Suprapubic skin (tissue), 4 donors: ENCODE measurements at regions not wholly inside any gene's neighbourhood (a gene's known extent, or its start where the extent isn't known, plus 50 kb on each side); places are given as distances from the start of the nearest gene placed in this dataset.

Experiments used
- DNase-seq, 2 donors: peaks; one replicate each; pipeline ENCODE4 v3.0.0-alpha.2; 2019; ENCODE audit warnings: low spot score in 2 of 2
- H3K27ac ChIP-seq: fragments of 200-600 bp; sonication (generic); one replicate; pipeline ENCODE4 v1.5.1; 2019
- H3K27me3 ChIP-seq: fragments of 200-600 bp; sonication (generic); one replicate; pipeline ENCODE4 v1.5.1; 2019
- H3K36me3 ChIP-seq: fragments of 200-600 bp; sonication (generic); one replicate; pipeline ENCODE4 v1.5.1; 2019
- H3K4me1 ChIP-seq: fragments of 200-600 bp; sonication (generic); one replicate; pipeline ENCODE4 v1.5.1; 2019
- H3K4me3 ChIP-seq: fragments of 200-600 bp; sonication (generic); one replicate; pipeline ENCODE4 v1.5.1; 2019; ENCODE audit warnings: mild to moderate bottlenecking
- H3K9me3 ChIP-seq: fragments of 200-600 bp; sonication (generic); one replicate; pipeline ENCODE4 v1.5.1; 2019
- EP300 ChIP-seq: sonication (generic); formaldehyde crosslinking; IDR thresholded peaks from one replicate; pipeline ENCODE4 v1.6.1; 2017; ENCODE audit warnings: antibody characterized with exemption
- POLR2A ChIP-seq, 2 donors: fragments of 450-650 bp; IDR thresholded peaks; one replicate each; pipeline ENCODE4 v1.6.1; 2017; ENCODE audit warnings: antibody characterized with exemption in 2 of 2, mild to moderate bottlenecking in 2 of 2, moderate library complexity in 2 of 2
- POLR2AphosphoS5 ChIP-seq, 3 donors: sonication (generic); formaldehyde crosslinking; IDR thresholded peaks; one replicate each; pipeline ENCODE4 v1.6.1; 2017; ENCODE audit warnings: antibody characterized with exemption in 3 of 3
- WGBS: methylation state at CpG from one replicate; pipeline ENCODE4 v1.1.5; 2018; 5-methylcytosine and 5-hydroxymethylcytosine counted together
- TF ChIP-seq, protein P1 (sequence below), 2 donors: fragments of 200-600 bp in 1 of 2; fragments of 450-650 bp in 1 of 2; sonication (generic) in 1 of 2; IDR thresholded peaks; one replicate each; pipeline ENCODE4 v1.5.1; 2016 to 2019; ENCODE audit warnings: antibody characterized with exemption in 2 of 2, mild to moderate bottlenecking in 1 of 2, moderate library complexity in 1 of 2

DNA sequence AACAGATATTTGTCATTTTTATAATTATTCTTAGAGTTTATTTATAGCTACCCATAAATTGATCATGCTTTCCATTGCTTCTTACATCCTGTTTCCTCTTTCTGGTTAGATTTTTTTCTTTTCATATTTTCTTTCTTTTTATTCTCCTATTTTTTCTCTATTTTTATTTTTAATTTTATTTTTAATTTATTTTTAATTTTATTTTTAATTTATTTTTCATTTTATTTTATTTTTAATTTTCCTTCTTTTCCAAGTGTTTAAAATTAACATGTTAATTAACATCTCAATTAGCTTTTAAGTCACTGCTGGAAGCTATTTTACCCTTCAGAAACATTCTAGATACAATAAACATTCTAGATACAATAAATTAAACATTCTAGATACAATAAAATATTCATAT, 269.6 kb downstream of the B3GLCT start:
- Histone ChIP-seq H3K4me3 (no peak overlapping the region), H3K36me3 (no peaks in the 10 kb centered on the region), H3K27ac (no peak overlapping the region), H3K9me3 (no peaks in the 10 kb centered on the region), H3K27me3 (no peaks in the 10 kb centered on the region), H3K4me1 (no peaks in the 10 kb centered on the region)
- no peak for DNase-seq
- TF ChIP-seq POLR2A (IDR thresholded peaks at IDR 0.05) (no peak), POLR2AphosphoS5 (IDR thresholded peaks at IDR 0.05) (no peak), EP300 (no peak)
- TF ChIP-seq, protein P1, sequence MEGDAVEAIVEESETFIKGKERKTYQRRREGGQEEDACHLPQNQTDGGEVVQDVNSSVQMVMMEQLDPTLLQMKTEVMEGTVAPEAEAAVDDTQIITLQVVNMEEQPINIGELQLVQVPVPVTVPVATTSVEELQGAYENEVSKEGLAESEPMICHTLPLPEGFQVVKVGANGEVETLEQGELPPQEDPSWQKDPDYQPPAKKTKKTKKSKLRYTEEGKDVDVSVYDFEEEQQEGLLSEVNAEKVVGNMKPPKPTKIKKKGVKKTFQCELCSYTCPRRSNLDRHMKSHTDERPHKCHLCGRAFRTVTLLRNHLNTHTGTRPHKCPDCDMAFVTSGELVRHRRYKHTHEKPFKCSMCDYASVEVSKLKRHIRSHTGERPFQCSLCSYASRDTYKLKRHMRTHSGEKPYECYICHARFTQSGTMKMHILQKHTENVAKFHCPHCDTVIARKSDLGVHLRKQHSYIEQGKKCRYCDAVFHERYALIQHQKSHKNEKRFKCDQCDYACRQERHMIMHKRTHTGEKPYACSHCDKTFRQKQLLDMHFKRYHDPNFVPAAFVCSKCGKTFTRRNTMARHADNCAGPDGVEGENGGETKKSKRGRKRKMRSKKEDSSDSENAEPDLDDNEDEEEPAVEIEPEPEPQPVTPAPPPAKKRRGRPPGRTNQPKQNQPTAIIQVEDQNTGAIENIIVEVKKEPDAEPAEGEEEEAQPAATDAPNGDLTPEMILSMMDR (IDR thresholded peaks at IDR 0.05) = no peak

DNA sequence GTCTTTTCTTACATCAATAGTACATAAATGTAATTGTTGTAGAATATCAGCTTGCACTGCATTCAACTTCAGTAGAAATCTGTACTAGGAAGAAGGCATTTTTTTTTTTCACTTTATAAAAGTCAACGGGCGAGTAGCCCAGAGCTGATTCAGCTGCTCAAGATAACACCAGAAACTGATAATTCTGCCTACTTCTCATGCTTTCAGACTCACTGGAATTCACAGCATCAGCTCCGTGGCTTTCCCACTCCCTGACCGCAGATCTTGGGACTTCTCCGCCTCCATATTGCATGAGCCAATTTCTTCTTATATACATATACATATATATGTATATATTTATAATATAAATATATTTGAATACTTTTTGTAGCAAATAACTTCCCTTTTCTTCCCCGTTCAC, 263.1 kb upstream of the RXFP2 start:
- no peak overlapping the region for H3K27ac ChIP-seq
- no peak overlapping the region for H3K4me3 ChIP-seq
- no peaks in the 10 kb centered on the region for H3K27me3 ChIP-seq
- 42% methylated on average over 6 of the region's 6 CpGs for WGBS
- H3K36me3 ChIP-seq = no peaks in the 10 kb centered on the region
- H3K4me1 ChIP-seq = no peaks in the 10 kb centered on the region
- no peak for DNase-seq
- TF ChIP-seq POLR2AphosphoS5 (IDR thresholded peaks at IDR 0.05) (no peak), POLR2A (IDR thresholded peaks at IDR 0.05) (no peak), EP300 (no peak)
- TF ChIP-seq, protein P1 (IDR thresholded peaks at IDR 0.05) = no peak
- no peaks in the 10 kb centered on the region for H3K9me3 ChIP-seq

DNA sequence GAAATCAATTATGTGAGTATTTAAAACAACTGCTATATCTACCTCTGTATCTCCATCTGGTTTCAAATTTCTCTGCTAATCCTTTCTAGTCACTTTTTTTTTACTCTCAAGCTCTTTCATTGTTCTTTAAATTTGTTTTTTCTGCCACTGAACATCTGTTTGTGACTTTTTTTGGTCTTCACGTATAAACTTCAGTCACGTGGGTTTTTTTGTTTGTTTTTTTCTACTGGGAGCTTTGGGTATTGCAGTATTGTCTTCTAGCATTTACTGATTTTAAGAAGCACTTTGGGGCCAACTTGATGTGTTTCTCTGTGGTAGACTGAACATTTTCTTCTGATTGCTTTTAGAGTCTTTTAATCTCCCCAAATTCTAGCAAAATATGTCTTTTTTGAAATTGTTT, 262.6 kb upstream of the RXFP2 start:
- 10% methylated on average over 2 of the region's 2 CpGs for WGBS
- H3K4me3 ChIP-seq = no peak overlapping the region

DNA sequence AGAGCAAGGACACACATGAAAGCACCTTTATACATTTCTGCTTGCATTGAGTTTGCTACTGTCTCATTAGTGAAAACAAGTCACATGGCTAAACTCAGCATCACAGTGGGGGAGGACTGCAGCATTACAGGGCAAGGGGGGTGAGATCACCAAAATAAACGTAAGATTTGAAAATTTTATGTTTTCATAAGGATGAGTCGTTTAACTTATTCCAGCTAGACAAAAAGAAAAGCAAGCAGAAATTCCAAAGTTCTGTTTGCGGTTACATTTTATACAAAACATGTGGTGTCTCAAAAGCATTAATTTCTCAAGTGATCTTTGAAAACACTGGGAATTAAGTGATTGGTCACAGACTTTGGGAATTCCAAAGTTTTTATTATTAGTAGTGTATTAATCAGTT, 261.4 kb upstream of the RXFP2 start:
- Histone ChIP-seq H3K27ac (no peak overlapping the region), H3K9me3 (no peaks in the 10 kb centered on the region), H3K36me3 (no peaks in the 10 kb centered on the region), H3K4me3 (no peak overlapping the region), H3K4me1 (no peaks in the 10 kb centered on the region), H3K27me3 (no peaks in the 10 kb centered on the region)
- 59% methylated on average over 3 of the region's 3 CpGs for WGBS
- no peak for TF ChIP-seq EP300
- TF ChIP-seq POLR2A (IDR thresholded peaks at IDR 0.05) = no peak
- TF ChIP-seq POLR2AphosphoS5 (IDR thresholded peaks at IDR 0.05) = no peak
- TF ChIP-seq, protein P1 (IDR thresholded peaks at IDR 0.05) = no peak
- DNase-seq = no peak

More for the DNA sequence above, 262.6 kb upstream of the RXFP2 start:
- TF ChIP-seq POLR2AphosphoS5 (IDR thresholded peaks at IDR 0.05) (no peak), POLR2A (IDR thresholded peaks at IDR 0.05) (no peak), EP300 (no peak)
- TF ChIP-seq, protein P1 (IDR thresholded peaks at IDR 0.05) = no peak
- DNase-seq = no peak
- no peak overlapping the region for H3K27ac ChIP-seq
- H3K4me1 ChIP-seq = no peaks in the 10 kb centered on the region
- H3K36me3 ChIP-seq = no peaks in the 10 kb centered on the region
- H3K27me3 ChIP-seq = no peaks in the 10 kb centered on the region
- no peaks in the 10 kb centered on the region for H3K9me3 ChIP-seq

DNA sequence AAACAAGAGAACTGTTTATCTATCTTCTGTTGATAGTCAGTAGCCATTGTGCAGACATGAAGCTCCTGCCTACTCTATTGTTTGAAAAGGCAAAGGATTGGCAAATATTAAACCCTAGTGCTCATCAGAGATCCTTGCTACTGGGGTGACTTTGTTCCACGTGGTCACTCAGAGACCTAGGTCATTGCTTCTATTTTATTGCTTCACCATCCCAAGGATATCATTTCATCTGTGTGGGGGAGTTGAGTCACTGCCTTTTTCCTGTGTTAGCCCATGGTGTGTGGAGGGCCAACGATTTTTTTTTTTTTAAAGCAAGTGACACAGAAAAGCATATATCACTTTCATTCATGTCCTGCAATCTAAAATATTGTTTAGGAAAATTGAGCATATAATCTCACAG, 254.1 kb upstream of the RXFP2 start:
- TF ChIP-seq POLR2AphosphoS5 (IDR thresholded peaks at IDR 0.05) (no peak), EP300 (no peak), POLR2A (IDR thresholded peaks at IDR 0.05) (no peak)
- TF ChIP-seq, protein P1 (IDR thresholded peaks at IDR 0.05) = no peak
- 58% methylated on average over 2 of the region's 2 CpGs for WGBS
- Histone ChIP-seq H3K9me3 (no peaks in the 10 kb centered on the region), H3K4me1 (no peaks in the 10 kb centered on the region), H3K36me3 (no peaks in the 10 kb centered on the region), H3K4me3 (no peak overlapping the region), H3K27ac (no peak overlapping the region), H3K27me3 (no peaks in the 10 kb centered on the region)
- DNase-seq = no peak
